Right lobe of liver (tissue), 4 donors: ENCODE measurements at regions not wholly inside any gene's neighbourhood (a gene's known extent, or its start where the extent isn't known, plus 50 kb on each side); places are given as distances from the start of the nearest gene placed in this dataset.

Source experiments
- POLR2A ChIP-seq: fragments of 450-650 bp; IDR thresholded peaks from one replicate; pipeline ENCODE4 v1.6.1; 2017; ENCODE audit warnings: antibody characterized with exemption, mild to moderate bottlenecking
- TF ChIP-seq, protein P1 (sequence below), 4 donors: fragments of 200-600 bp in 3 of 4; fragments of 450-650 bp in 1 of 4; IDR thresholded peaks; one replicate each; pipeline versions ENCODE4 v1.5.1 to v1.8.0; 2016 to 2022; ENCODE audit warnings: antibody characterized with exemption in 4 of 4, mild to moderate bottlenecking in 2 of 4
- donor health status: DM: no; HTN: no; CAD: no.
- donor health status: DM: no; HTN: no; CAD: no.
- donor health status: DM: no; HTN: yes; CAD: no.

DNA sequence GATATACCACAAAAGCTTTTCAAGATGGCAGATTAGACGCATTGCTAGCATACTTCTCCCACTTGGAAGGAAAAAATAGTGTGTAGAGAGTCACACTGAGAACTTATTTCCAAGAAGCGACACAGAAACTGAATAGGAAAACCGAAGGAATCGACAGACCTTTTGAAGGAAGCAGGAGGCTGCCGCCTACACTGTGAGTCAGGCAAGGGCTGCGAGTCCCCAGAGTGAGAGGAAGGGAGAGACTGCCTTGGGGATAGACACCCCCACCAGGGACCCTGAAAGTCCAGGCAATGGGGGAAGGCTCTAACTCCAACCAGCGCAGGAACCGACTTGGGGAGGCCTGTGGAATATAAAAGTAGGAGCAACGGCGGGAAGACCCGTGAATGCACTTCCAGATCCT is 53.7 kb upstream of the SIRPG start:
- TF ChIP-seq POLR2A, result no peak
- TF ChIP-seq, protein P1, sequence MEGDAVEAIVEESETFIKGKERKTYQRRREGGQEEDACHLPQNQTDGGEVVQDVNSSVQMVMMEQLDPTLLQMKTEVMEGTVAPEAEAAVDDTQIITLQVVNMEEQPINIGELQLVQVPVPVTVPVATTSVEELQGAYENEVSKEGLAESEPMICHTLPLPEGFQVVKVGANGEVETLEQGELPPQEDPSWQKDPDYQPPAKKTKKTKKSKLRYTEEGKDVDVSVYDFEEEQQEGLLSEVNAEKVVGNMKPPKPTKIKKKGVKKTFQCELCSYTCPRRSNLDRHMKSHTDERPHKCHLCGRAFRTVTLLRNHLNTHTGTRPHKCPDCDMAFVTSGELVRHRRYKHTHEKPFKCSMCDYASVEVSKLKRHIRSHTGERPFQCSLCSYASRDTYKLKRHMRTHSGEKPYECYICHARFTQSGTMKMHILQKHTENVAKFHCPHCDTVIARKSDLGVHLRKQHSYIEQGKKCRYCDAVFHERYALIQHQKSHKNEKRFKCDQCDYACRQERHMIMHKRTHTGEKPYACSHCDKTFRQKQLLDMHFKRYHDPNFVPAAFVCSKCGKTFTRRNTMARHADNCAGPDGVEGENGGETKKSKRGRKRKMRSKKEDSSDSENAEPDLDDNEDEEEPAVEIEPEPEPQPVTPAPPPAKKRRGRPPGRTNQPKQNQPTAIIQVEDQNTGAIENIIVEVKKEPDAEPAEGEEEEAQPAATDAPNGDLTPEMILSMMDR (IDR thresholded peaks at IDR 0.05), result no peak
